ENCODE measurements at regions not wholly inside any gene's neighbourhood (a gene's known extent, or its start where the extent isn't known, plus 50 kb on each side); places are given as distances from the start of the nearest gene placed in this dataset.

DNA sequence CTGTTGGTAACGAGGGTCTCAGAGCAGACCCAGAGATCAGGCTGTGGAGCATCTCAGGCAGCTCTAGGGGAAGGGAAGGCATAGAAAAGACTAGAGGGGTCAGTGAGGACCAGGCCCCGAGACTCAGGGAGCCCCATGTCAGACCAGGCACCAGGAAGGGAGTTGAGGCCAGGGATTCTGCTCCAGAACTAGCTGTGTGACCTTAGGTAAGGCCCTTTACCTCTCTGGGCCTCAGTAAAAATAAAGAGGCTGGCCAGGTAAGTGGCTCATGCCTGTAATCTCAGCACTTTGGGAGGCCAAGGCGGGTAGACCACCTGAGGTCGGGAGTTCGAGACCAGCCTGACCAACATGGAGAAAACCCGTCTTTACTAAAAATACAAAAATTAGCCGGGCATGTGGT lies 176.4 kb upstream of the IER5L start:
- H3K9ac ChIP-seq (ENCODE audit: insufficient read depth in 1 of 2, low read length in 2 of 2), result no peak overlapping the region
- ATAC-seq (ENCODE audit: insufficient read depth, low FRiP score) (no peak), DNase-seq (no peak)
- H3K4me1 ChIP-seq (ENCODE audit: control insufficient read depth in 5 of 5, insufficient read depth in 5 of 5, low read length in 5 of 5), result peaks cover 0 to 35% (median 5%) of the 10 kb centered on the region in 5 donors
- 93 to 98% methylated on average over 7 of the region's 7 CpGs for WGBS, 2 donors
- H3K36me3 ChIP-seq (ENCODE audit: control insufficient read depth in 4 of 4, insufficient read depth in 4 of 4, low read length in 4 of 4), result no peaks in the 10 kb centered on the region
- H3K9me3 ChIP-seq (ENCODE audit: control insufficient read depth in 4 of 4, insufficient read depth in 3 of 4, low read length in 3 of 4), result peaks cover 0 to 9% (median 3%) of the 10 kb centered on the region in 4 donors
- no peak overlapping the region for H3K27ac ChIP-seq (ENCODE audit: low read depth in 1 of 2, low read length in 1 of 2)
- H3K4me3 ChIP-seq, result no peak overlapping the region
- no peaks in the 10 kb centered on the region for H3K27me3 ChIP-seq (ENCODE audit: control insufficient read depth in 3 of 3, insufficient read depth in 3 of 3, low read length in 2 of 3)
- TF ChIP-seq, protein P1, sequence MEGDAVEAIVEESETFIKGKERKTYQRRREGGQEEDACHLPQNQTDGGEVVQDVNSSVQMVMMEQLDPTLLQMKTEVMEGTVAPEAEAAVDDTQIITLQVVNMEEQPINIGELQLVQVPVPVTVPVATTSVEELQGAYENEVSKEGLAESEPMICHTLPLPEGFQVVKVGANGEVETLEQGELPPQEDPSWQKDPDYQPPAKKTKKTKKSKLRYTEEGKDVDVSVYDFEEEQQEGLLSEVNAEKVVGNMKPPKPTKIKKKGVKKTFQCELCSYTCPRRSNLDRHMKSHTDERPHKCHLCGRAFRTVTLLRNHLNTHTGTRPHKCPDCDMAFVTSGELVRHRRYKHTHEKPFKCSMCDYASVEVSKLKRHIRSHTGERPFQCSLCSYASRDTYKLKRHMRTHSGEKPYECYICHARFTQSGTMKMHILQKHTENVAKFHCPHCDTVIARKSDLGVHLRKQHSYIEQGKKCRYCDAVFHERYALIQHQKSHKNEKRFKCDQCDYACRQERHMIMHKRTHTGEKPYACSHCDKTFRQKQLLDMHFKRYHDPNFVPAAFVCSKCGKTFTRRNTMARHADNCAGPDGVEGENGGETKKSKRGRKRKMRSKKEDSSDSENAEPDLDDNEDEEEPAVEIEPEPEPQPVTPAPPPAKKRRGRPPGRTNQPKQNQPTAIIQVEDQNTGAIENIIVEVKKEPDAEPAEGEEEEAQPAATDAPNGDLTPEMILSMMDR (IDR thresholded peaks at IDR 0.05; ENCODE audit: control extremely low read depth, extremely low read depth), result no peak

GRCh38 chr9:129353697-129354336 lies 175.8 kb upstream of the IER5L start:
- no peak overlapping the region for H3K27ac ChIP-seq (ENCODE audit: low read depth in 1 of 2, low read length in 1 of 2)
- DNase-seq, result no peak
- H3K4me1 ChIP-seq (ENCODE audit: control insufficient read depth in 5 of 5, insufficient read depth in 5 of 5, low read length in 5 of 5), result peaks cover 0 to 35% (median 5%) of the 10 kb centered on the region in 5 donors
- peaks cover 0 to 9% (median 3%) of the 10 kb centered on the region in 4 donors for H3K9me3 ChIP-seq (ENCODE audit: control insufficient read depth in 4 of 4, insufficient read depth in 3 of 4, low read length in 3 of 4)
- 78 to 84% methylated on average over 12 of the region's 12 CpGs for WGBS, 2 donors
- TF ChIP-seq, protein P1 (IDR thresholded peaks at IDR 0.05; ENCODE audit: control extremely low read depth, extremely low read depth), result no peak
- H3K9ac ChIP-seq (ENCODE audit: insufficient read depth in 1 of 2, low read length in 2 of 2), result no peak overlapping the region
- H3K36me3 ChIP-seq (ENCODE audit: control insufficient read depth in 4 of 4, insufficient read depth in 4 of 4, low read length in 4 of 4), result no peaks in the 10 kb centered on the region
- no peak overlapping the region for H3K4me3 ChIP-seq
- no peak for ATAC-seq (ENCODE audit: insufficient read depth, low FRiP score)
- H3K27me3 ChIP-seq (ENCODE audit: control insufficient read depth in 3 of 3, insufficient read depth in 3 of 3, low read length in 2 of 3), result no peaks in the 10 kb centered on the region

GRCh38 chr9:129352146-129352865 lies 174.2 kb upstream of the IER5L start:
- H3K27ac ChIP-seq (ENCODE audit: low read depth in 1 of 2, low read length in 1 of 2), result peak overlapping the region in 1 of 2 donors; percentile 16
- H3K27me3 ChIP-seq (ENCODE audit: control insufficient read depth in 3 of 3, insufficient read depth in 3 of 3, low read length in 2 of 3), result no peaks in the 10 kb centered on the region
- H3K9ac ChIP-seq (ENCODE audit: insufficient read depth in 1 of 2, low read length in 2 of 2), result peak overlapping the region in 1 of 2 donors; percentile 13
- peak; percentile 74 to 76 (median 75) for DNase-seq
- no peaks in the 10 kb centered on the region for H3K36me3 ChIP-seq (ENCODE audit: control insufficient read depth in 4 of 4, insufficient read depth in 4 of 4, low read length in 4 of 4)
- TF ChIP-seq, protein P1 (IDR thresholded peaks at IDR 0.05; ENCODE audit: control extremely low read depth, extremely low read depth), result no peak
- no peak for ATAC-seq (ENCODE audit: insufficient read depth, low FRiP score)
- H3K4me3 ChIP-seq, result no peak overlapping the region
- H3K9me3 ChIP-seq (ENCODE audit: control insufficient read depth in 4 of 4, insufficient read depth in 3 of 4, low read length in 3 of 4), result peaks cover 0 to 9% (median 3%) of the 10 kb centered on the region in 4 donors
- H3K4me1 ChIP-seq (ENCODE audit: control insufficient read depth in 5 of 5, insufficient read depth in 5 of 5, low read length in 5 of 5), result peaks cover 0 to 38% (median 5%) of the 10 kb centered on the region in 5 donors
- 7 to 17% methylated on average over 40 to 49 of the region's 49 CpGs for WGBS, 2 donors

Data from lung (tissue), 11 donors.